Endothelial cell of umbilical vein (primary cell): ENCODE measurements at regions not wholly inside any gene's neighbourhood (a gene's known extent, or its start where the extent isn't known, plus 50 kb on each side); places are given as distances from the start of the nearest gene placed in this dataset.

Experiments used
- BruUV-seq: library from RNA; stranded (reverse); fragments of 400-500 nt; replicated peaks from 2 replicates; lab custom pipeline; 2021; lab: Mats Ljungman, UMichigan
- CTCF ChIA-PET: fragments of 300-600, 350-600 bp; sonication (Branson Sonifier 250); formaldehyde crosslinking; loops from one replicate; lab custom pipeline; 2021; ENCODE audit warnings: antibody characterized with exemption, inconsistent platforms; lab: Charles Lee
- POLR2A ChIA-PET: fragments of 300-600, 350-600 bp; sonication (Branson Sonifier 250); formaldehyde crosslinking; loops from one replicate; lab custom pipeline; 2021; ENCODE audit warnings: antibody characterized with exemption, inconsistent platforms; lab: Charles Lee
- DNase-seq: peaks from one replicate; pipeline ENCODE4 v3.0.0-alpha.2; 2011; ENCODE audit warnings: low read depth, low spot score
- FAIRE-seq: peaks from 2 replicates; lab custom pipeline; 2011; peaks lifted over from hg19 to GRCh38; lab: Jason Lieb, UNC
- H2AFZ ChIP-seq: 2 replicates; pipeline ENCODE4 v1.6.0; 2012; ENCODE audit warnings: low read depth, low read length, control low read depth, inconsistent platforms
- H3K27ac ChIP-seq: 2 replicates; pipeline ENCODE4 v1.5.1; 2011; ENCODE audit warnings: low read depth, mild to moderate bottlenecking, control low read depth, low read length, moderate library complexity; ENCODE audit not compliant: insufficient read depth
- H3K27me3 ChIP-seq, 2 experiments: 2 replicates each; pipeline versions ENCODE4 v1.6.0 to v1.6.1; 2011; ENCODE audit warnings: low read length in 2 of 2, mixed read lengths in 1 of 2; ENCODE audit not compliant: control insufficient read depth in 2 of 2, insufficient read depth in 2 of 2
- H3K36me3 ChIP-seq, 2 experiments: 2 replicates in 1 of 2; 3 replicates in 1 of 2; pipeline ENCODE4 v1.5.1; 2011; ENCODE audit warnings: low read length in 2 of 2, mild to moderate bottlenecking in 1 of 2, moderate library complexity in 1 of 2; ENCODE audit not compliant: control insufficient read depth in 2 of 2, insufficient read depth in 2 of 2; ENCODE audit errors: extremely low read depth in 1 of 2
- H3K4me1 ChIP-seq: 3 replicates; pipeline ENCODE4 v1.5.1; 2011; ENCODE audit warnings: mild to moderate bottlenecking, low read length; ENCODE audit not compliant: control insufficient read depth, insufficient read depth; ENCODE audit errors: extremely low read depth
- H3K4me2 ChIP-seq: 2 replicates; pipeline ENCODE4 v1.6.1; 2011; ENCODE audit warnings: low read length, control low read depth, mixed read lengths; ENCODE audit not compliant: insufficient read depth
- H3K4me3 ChIP-seq, 3 experiments: fragments of 200-600 bp in 1 of 3; sonication (generic), shearing (Covaris generic) in 1 of 3; replicated peaks in 1 of 3; 2 replicates each; pipeline ENCODE4 v1.5.1; 2011 to 2016; ENCODE audit warnings: control low read depth in 3 of 3, low read length in 3 of 3, mild to moderate bottlenecking in 2 of 3, inconsistent platforms in 1 of 3, low read depth in 1 of 3, moderate library complexity in 1 of 3; ENCODE audit not compliant: insufficient read depth in 1 of 3
- H3K79me2 ChIP-seq: 2 replicates; pipeline ENCODE4 v1.6.0; 2012; ENCODE audit warnings: low read length, inconsistent platforms; ENCODE audit not compliant: control insufficient read depth, insufficient read depth
- H3K9ac ChIP-seq: replicated peaks from 2 replicates; pipeline ENCODE3; 2011; ENCODE audit warnings: low read length, control low read depth; ENCODE audit not compliant: insufficient read depth; ENCODE audit errors: extremely low read depth
- H3K9me1 ChIP-seq: replicated peaks from 3 replicates; pipeline ENCODE4 v1.6.0; 2011; ENCODE audit warnings: mild to moderate bottlenecking, low read length; ENCODE audit not compliant: control insufficient read depth, insufficient read depth; ENCODE audit errors: extremely low read depth
- H3K9me3 ChIP-seq: replicated peaks from 2 replicates; pipeline ENCODE4 v1.5.1; 2012; ENCODE audit warnings: low read length, inconsistent platforms; ENCODE audit not compliant: control insufficient read depth, insufficient read depth
- H4K20me1 ChIP-seq: replicated peaks from 2 replicates; pipeline ENCODE3; 2011; ENCODE audit warnings: mild to moderate bottlenecking, low read length; ENCODE audit not compliant: control insufficient read depth, insufficient read depth; ENCODE audit errors: extremely low read depth
- CTCF ChIP-seq, 2 donors: IDR thresholded peaks; 1 replicate in 1 of 2; 2 replicates in 1 of 2; pipeline ENCODE4 v1.5.1; 2011; ENCODE audit warnings: low read length in 2 of 2, mild to moderate bottlenecking in 2 of 2, moderate library complexity in 2 of 2, control low read depth in 1 of 2, inconsistent platforms in 1 of 2, low read depth in 1 of 2; ENCODE audit not compliant: insufficient read depth in 1 of 2; ENCODE audit errors: extremely low read depth in 1 of 2
- EZH2 ChIP-seq: IDR thresholded peaks from 2 replicates; pipeline ENCODE4 v1.6.1; 2012; ENCODE audit warnings: borderline replicate concordance, low read depth, mild to moderate bottlenecking, moderate library complexity, low read length, inconsistent platforms; ENCODE audit not compliant: severe bottlenecking
- FOS ChIP-seq: IDR thresholded peaks from 2 replicates; pipeline ENCODE4 v1.6.1; 2011; ENCODE audit warnings: mild to moderate bottlenecking, low read length, moderate library complexity, borderline replicate concordance; ENCODE audit not compliant: insufficient read depth
- GATA2 ChIP-seq: IDR thresholded peaks from 2 replicates; pipeline ENCODE4 v1.7.0; 2011; ENCODE audit warnings: low read depth, mild to moderate bottlenecking, moderate library complexity, mixed read lengths, low read length; ENCODE audit not compliant: insufficient read length, insufficient read depth
- JUN ChIP-seq: IDR thresholded peaks from 2 replicates; pipeline ENCODE4 v1.6.1; 2011; ENCODE audit warnings: borderline replicate concordance, low read depth; ENCODE audit not compliant: insufficient read length, insufficient read depth
- MAX ChIP-seq: IDR thresholded peaks from 2 replicates; pipeline ENCODE4 v1.6.1; 2011; ENCODE audit not compliant: insufficient read depth, insufficient read length
- MYC ChIP-seq: IDR thresholded peaks from one replicate; pipeline ENCODE4 v1.6.1; 2011; ENCODE audit warnings: mild to moderate bottlenecking, low read depth, low read length
- POLR2A ChIP-seq: IDR thresholded peaks from 2 replicates; pipeline ENCODE4 v1.6.1; 2012; ENCODE audit warnings: low read depth, mild to moderate bottlenecking, control low read depth, low read length
- POLR2AphosphoS5 ChIP-seq: IDR thresholded peaks from 2 replicates; pipeline ENCODE4 v1.6.1; 2012; ENCODE audit warnings: low read depth, mild to moderate bottlenecking, control low read depth, low read length, moderate library complexity; ENCODE audit not compliant: insufficient read depth
- dilution Hi-C: fragments of 300-500 bp; cut with MboI; formaldehyde crosslinking; loops from one replicate; pipeline ENCODE4 v1.15.0; 2019; ENCODE audit warnings: low sequenced_read_pairs; ENCODE audit not compliant: extremely low pct_ligation_motif_present
- intact Hi-C: fragments of 100-400 bp; cut with micrococcal nuclease; formaldehyde crosslinking; loops from one replicate; pipeline ENCODE4 v1.10.0; 2022

GRCh38 chr6:97626671-97627441 is 343.8 kb upstream of the MMS22L start:
- H3K4me3 ChIP-seq: no peak overlapping the region
- dilution Hi-C loops: no loop called here
- no peaks in the 10 kb centered on the region for H3K4me1 ChIP-seq
- no peaks in the 10 kb centered on the region for H4K20me1 ChIP-seq
- CTCF ChIA-PET: no interaction called here
- H3K4me2 ChIP-seq: no peak overlapping the region
- intact Hi-C loops: no loop called here
- BruUV-seq: no TSS peak
- no peak overlapping the region for H3K27ac ChIP-seq
- H3K9me1 ChIP-seq: no peaks in the 10 kb centered on the region
- H3K36me3 ChIP-seq: no peaks in the 10 kb centered on the region
- TF ChIP-seq MAX (no peak), JUN (no peak), POLR2A (no peak), POLR2AphosphoS5 (no peak), FOS (no peak), MYC (no peak)
- H3K9ac ChIP-seq: no peak overlapping the region
- H3K9me3 ChIP-seq: no peaks in the 10 kb centered on the region
- DNase-seq: no peak
- no peaks in the 10 kb centered on the region for H3K27me3 ChIP-seq
- POLR2A ChIA-PET: no interaction called here
- H2AFZ ChIP-seq: no peak overlapping the region
- FAIRE-seq: no peak
- H3K79me2 ChIP-seq: no peaks in the 10 kb centered on the region

- POLR2A ChIA-PET: no interaction called here
- intact Hi-C loops (no loop called here), dilution Hi-C loops (no loop called here)
- H3K79me2 ChIP-seq: no peaks in the 10 kb centered on the region
- no peak overlapping the region for H3K9ac ChIP-seq
- no peak overlapping the region for H3K4me3 ChIP-seq
- no TSS peak for BruUV-seq
- H3K9me3 ChIP-seq: no peaks in the 10 kb centered on the region
- DNase-seq (no peak), FAIRE-seq (no peak)
- H3K4me2 ChIP-seq: no peak overlapping the region
- H3K36me3 ChIP-seq: no peaks in the 10 kb centered on the region
- H3K27me3 ChIP-seq: no peaks in the 10 kb centered on the region
- no peak for TF ChIP-seq GATA2
- TF ChIP-seq POLR2AphosphoS5: no peak
- no peak for TF ChIP-seq EZH2
- TF ChIP-seq JUN: no peak
- TF ChIP-seq FOS: no peak
- no peak for TF ChIP-seq MAX
- TF ChIP-seq MYC: no peak
- no peak for TF ChIP-seq CTCF (IDR thresholded peaks at IDR 0.05; ENCODE audit: extremely low read depth in 1 of 2, insufficient read depth in 1 of 2, low read depth in 1 of 2, low read length in 2 of 2)
- TF ChIP-seq POLR2A: no peak
- H3K4me1 ChIP-seq: no peaks in the 10 kb centered on the region
- H4K20me1 ChIP-seq: no peaks in the 10 kb centered on the region
- H3K27ac ChIP-seq: no peak overlapping the region
- CTCF ChIA-PET: no interaction called here
- no peak overlapping the region for H2AFZ ChIP-seq
- no peaks in the 10 kb centered on the region for H3K9me1 ChIP-seq
Observed at GRCh38 chr6:97629180-97629579, 346.2 kb upstream of the MMS22L start.
